Testis (tissue), 2 donors: ENCODE measurements at regions not wholly inside any gene's neighbourhood (a gene's known extent, or its start where the extent isn't known, plus 50 kb on each side); places are given as distances from the start of the nearest gene placed in this dataset.

ENCODE experiments used
- POLR2A ChIP-seq: fragments of 450-650 bp; IDR thresholded peaks from one replicate; pipeline ENCODE4 v1.6.1; 2017; ENCODE audit warnings: antibody characterized with exemption, mild to moderate bottlenecking, moderate library complexity
- TF ChIP-seq, protein P1 (sequence below), 3 experiments: fragments of 450-650 bp in 2 of 3; fragments of 200-600 bp in 1 of 3; sonication (generic) in 1 of 3; IDR thresholded peaks; one replicate each; pipeline ENCODE4 v1.5.1; 2016 to 2019; ENCODE audit warnings: antibody characterized with exemption in 3 of 3, mild to moderate bottlenecking in 2 of 3, moderate library complexity in 1 of 3

DNA sequence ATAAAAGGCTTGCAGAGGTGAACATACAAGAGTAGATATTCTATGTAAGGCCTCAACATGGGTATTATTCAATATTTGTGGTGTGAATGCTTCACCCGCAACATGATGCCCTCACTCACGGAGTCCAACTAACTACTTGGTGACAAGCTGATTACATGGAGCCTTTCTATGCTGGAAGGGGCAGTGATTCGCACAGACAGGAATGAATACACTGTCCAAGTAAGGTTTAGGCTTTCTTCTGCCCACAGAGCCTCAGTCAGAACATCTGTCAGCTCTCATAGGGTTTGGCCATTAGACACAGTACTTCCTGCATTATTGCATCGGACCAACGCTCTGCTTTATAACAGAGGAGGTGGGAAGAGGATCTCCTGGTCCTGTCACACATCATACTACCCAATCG lies 80.3 kb upstream of the SLC35G4 start:
- TF ChIP-seq, protein P1, sequence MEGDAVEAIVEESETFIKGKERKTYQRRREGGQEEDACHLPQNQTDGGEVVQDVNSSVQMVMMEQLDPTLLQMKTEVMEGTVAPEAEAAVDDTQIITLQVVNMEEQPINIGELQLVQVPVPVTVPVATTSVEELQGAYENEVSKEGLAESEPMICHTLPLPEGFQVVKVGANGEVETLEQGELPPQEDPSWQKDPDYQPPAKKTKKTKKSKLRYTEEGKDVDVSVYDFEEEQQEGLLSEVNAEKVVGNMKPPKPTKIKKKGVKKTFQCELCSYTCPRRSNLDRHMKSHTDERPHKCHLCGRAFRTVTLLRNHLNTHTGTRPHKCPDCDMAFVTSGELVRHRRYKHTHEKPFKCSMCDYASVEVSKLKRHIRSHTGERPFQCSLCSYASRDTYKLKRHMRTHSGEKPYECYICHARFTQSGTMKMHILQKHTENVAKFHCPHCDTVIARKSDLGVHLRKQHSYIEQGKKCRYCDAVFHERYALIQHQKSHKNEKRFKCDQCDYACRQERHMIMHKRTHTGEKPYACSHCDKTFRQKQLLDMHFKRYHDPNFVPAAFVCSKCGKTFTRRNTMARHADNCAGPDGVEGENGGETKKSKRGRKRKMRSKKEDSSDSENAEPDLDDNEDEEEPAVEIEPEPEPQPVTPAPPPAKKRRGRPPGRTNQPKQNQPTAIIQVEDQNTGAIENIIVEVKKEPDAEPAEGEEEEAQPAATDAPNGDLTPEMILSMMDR (IDR thresholded peaks at IDR 0.05) = no peak
- TF ChIP-seq POLR2A = no peak
